GM10266 (cell line): ENCODE measurements at regions not wholly inside any gene's neighbourhood (a gene's known extent, or its start where the extent isn't known, plus 50 kb on each side); places are given as distances from the start of the nearest gene placed in this dataset.

Source experiments
- DNase-seq: peaks from one replicate; pipeline ENCODE4 v3.0.0; 2012; ENCODE audit errors: extremely low spot score
- TF ChIP-seq, protein P1 (sequence below): IDR thresholded peaks from 2 replicates; pipeline ENCODE4 v1.5.1; 2012; ENCODE audit warnings: mild to moderate bottlenecking, low read depth; ENCODE audit not compliant: control insufficient read depth, insufficient read depth; ENCODE audit errors: missing control alignments

DNA sequence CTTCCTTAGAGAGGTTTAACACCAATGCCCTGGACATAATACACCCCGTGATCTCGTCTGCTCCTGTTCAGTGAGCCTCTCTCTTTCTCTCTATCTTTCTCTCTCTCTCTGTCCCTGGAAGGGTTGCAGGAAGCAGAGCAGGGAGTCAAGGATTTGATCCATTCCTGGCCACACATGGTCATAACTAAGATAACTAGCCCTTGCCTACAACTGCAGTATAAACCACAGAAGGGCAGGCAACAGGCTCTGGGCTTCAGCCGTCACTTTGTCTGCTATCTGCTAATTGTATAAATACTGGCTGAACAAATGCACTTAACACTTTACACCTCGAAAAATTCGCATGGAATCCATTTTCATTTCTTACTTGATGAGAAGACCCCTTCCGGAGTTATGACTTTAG lies 357.5 kb upstream of the RUNX1 start:
- TF ChIP-seq, protein P1, sequence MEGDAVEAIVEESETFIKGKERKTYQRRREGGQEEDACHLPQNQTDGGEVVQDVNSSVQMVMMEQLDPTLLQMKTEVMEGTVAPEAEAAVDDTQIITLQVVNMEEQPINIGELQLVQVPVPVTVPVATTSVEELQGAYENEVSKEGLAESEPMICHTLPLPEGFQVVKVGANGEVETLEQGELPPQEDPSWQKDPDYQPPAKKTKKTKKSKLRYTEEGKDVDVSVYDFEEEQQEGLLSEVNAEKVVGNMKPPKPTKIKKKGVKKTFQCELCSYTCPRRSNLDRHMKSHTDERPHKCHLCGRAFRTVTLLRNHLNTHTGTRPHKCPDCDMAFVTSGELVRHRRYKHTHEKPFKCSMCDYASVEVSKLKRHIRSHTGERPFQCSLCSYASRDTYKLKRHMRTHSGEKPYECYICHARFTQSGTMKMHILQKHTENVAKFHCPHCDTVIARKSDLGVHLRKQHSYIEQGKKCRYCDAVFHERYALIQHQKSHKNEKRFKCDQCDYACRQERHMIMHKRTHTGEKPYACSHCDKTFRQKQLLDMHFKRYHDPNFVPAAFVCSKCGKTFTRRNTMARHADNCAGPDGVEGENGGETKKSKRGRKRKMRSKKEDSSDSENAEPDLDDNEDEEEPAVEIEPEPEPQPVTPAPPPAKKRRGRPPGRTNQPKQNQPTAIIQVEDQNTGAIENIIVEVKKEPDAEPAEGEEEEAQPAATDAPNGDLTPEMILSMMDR, result no peak

DNA sequence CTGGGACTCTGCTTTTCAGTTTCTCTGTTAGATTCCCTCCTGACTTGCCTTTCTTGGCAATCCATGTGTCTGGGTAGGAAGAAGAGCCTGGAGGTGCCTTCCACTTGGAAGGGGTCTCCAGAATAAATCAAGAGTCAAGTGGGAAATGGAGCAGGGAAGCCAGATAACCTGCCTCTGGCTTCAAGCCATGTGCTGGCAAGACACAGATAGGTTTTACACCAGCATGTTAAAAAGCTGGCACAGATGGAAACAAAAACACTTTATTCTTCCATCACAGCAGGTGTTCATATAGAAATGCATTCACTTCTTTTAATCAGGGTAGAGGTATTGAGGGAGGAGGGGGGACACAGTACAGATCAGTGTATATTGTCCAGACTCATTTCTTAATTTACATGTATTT lies 356.9 kb upstream of the RUNX1 start:
- no peak for DNase-seq
- TF ChIP-seq, protein P1, result no peak

More for the DNA sequence above, 357.5 kb upstream of the RUNX1 start:
- no peak for DNase-seq

DNA sequence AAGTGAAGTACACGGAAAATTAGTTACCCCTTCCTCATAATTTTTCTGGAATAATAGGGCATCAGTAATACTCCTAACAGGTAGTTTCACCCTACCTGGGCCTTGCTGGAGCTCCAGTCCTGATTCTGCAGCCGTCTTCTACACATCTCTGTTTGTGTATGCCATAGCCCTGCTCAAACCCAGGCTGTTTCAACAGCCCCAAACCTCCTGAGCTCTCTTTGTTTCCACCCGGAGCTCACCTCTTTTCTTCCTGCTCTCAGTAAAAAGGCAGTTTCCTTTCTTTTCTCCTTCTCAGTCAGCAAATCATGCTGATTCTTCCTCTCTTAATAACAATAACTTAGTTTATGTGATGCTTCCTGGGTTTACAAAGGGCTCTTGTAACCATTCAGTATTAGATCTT lies 355.1 kb upstream of the RUNX1 start:
- TF ChIP-seq, protein P1, result no peak
- DNase-seq, result no peak

DNA sequence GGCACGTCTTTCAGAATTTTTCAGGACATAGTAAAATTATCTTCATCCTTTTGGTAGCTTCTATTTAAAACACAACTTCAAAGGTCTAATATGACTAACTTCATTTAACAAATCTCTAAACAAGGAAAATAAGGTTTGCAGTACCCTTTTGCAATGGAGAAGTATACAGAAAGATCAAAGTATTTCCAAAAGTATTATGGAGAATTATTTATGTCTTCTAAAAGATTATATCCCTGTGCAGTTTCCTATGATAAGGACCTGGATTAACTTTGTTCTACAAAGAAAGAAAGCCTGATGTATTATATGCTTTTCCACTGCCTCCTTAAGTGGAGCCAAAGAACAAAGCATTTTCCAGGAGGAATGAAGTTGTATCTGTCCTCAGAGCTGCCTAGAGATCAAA lies 353.0 kb upstream of the RUNX1 start:
- no peak for DNase-seq
- TF ChIP-seq, protein P1, result no peak

DNA sequence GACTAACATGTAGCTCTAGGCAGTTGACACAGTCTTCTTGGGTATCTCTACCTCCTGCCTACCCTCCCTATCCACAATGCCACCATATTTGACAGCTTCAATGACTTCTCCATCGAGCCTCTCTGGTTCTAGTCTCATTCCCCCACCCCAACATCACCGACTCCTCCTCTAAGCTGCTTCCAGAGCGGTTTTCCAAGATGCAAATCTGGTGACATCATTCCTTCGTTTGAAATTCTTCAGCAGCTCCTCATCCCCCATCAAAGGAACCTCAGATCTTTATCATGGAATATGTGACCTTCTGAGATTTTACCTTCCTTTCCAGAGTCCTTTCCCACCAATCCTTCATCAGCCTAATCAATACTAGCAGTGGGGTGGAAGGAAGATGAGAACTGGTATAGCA lies 352.4 kb upstream of the RUNX1 start:
- TF ChIP-seq, protein P1, result no peak
- no peak for DNase-seq

DNA sequence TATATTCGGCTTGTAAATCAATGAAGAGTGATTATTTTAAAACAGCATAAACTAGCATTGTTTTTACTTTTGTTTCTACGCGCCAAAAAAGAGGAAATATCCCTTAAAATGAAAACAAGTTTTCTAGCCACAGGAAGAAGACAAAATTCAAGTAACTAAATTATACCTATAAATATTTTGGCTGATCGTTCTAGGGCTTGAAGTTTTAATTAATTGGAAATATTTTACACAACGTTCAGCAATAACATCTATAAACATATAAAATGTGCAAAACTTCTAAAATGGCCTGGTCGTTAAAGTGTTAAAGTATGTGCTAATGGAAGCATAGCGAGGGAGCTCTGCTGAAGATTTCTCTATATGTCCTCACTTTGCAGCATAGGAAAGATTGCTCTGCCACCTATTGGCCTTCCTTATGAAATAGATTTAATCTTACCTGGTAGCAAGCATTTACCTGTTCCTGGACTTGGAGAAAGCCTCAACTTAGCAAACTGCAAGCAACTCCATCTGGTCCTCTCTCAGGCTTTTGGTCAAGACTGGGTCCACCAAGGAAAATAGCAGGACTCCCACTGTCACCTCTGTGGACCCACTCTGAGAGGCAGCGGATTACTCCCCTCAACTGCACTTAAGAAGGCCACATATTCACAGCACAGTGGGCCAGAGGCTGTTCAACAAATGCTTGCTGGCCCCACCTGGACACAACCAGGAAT lies 351.3 kb upstream of the RUNX1 start:
- TF ChIP-seq, protein P1, result peak; percentile 65
- peak; percentile 58 for DNase-seq

DNA sequence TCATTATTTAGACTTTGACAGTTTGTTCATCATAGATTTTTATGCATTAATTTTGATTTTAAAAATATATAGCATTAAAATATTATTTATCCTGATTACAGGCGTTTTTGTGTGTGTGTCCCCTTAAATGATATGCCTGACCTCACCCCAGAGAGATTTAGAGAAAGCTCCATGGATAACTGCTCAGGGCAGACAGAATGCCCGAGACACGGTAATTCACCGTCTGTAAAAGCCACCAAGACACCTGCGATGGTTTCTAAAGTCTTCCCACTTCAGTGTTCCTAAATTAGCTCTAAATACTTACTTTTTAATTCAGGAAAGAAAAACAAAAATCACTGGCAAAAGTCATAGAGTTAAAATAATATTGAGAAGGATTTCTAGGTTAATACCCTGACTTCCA lies 350.6 kb upstream of the RUNX1 start:
- TF ChIP-seq, protein P1, result no peak
- no peak for DNase-seq
